ENCODE measurements at regions not wholly inside any gene's neighbourhood (a gene's known extent, or its start where the extent isn't known, plus 50 kb on each side); places are given as distances from the start of the nearest gene placed in this dataset.

DNA sequence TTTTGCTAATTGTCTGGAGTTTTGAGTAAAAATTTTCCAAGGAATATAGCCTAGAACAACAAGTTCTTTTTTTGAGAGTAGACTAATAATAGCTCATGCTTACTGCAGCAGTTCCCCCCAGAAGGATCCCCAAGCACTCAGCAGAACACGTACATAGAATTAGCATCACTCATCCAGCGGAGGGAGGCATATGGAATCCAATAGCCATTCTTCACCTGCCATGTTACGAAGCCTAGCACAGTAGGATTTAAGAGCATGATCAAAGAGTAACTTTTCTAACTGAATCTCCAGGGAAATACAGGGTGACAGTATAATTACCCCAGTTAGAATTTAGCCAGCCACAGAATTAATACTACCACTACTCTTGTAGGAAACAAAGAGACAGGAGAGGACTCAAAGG is 511.7 kb upstream of the NOX3 start:
- DNase-seq, result no peak

DNA sequence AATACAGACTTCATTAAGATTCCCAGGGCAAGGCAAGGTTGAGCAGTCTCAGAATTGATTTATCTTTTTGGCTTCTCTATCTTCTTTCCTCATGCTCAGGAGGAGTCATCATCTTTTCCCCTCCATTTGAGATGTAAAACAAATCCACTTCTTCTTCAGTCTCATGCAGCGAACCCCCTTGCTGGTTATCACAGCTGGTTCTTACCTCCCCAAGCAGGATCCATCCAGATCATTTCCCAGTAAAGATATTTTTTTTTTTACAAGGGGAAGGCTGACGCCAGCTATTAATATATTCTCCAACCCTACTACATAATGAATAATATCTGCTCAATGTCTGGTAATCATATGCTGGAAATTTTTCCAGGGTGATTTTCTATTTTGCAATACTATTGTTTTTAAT is 508.9 kb upstream of the NOX3 start:
- DNase-seq, result no peak

GRCh38 chr6:155962276-155962675 is 506.6 kb upstream of the NOX3 start:
- no peak for DNase-seq

DNA sequence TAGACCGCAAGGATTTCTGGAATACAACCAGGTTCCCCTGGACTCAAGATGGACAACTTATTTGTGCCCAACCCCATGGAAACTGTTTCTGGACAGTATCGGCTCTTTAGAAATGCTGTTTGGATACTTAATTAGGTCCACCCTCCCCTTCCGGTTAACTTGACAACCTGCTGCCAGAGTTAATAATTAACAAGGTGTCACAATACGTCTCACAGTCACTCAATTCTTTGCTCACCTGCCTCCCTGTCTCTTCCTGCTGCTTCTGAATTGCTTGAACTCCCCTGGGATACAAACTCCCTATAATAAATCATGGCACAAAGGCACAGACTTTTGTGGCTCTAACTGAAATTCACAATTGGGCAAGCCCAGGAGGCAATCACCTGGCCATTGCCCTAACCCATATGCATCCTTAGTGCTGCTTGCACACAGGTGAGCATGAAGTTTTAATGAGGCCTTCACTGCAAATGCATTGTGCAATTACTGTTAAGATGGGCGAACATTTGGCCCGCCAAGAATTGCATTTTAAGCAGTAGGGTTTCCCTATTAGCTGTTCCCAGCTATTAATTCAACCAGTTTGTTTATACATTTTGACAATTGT is 504.4 kb upstream of the NOX3 start:
- DNase-seq, result no peak

DNA sequence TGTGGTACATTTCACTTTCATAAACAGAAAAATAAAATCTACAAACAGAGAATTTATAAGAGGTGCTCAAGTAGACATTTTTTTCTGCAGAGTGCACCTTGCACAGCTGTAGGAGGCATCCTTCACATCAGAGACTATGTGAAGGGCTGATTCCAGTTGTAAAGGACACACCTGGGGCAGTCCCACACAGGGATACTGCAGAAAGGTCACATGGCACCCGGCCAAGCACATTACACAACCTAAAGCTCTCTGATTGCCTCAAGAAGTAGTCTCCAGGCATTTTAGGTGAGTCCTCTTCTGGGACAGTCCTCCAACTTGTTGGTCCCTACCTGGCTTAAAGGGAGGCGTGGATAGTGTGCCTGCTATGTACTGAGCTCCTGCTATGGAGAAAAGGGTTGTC is 502.9 kb upstream of the NOX3 start:
- DNase-seq, result no peak

GRCh38 chr6:155955038-155955437 is 499.4 kb upstream of the NOX3 start:
- no peak for DNase-seq

GRCh38 chr6:155954149-155954548 is 498.5 kb upstream of the NOX3 start:
- no peak for DNase-seq

- no peak for DNase-seq
Observed at GRCh38 chr6:155949256-155949655, 493.6 kb upstream of the NOX3 start.

DNA sequence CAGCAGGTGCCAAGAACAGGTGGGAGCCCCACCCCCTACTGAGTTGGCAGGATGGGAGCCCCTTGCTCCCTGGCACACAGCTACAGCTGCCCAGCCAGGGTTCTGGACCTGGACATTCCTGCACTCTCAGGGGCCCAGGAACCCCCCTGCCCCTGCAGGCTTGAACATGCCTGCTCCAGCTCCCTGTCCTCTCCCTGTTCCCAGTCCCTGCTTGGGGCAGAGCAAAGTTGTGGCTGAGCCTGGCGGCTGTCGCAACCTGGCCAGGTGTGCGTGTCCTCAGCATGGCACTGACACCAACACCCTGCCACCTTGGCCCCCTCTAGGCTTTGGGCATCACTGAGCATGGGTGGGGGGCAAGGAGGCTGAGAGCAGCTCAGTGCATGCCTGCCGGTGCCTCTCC is 491.2 kb upstream of the NOX3 start:
- DNase-seq, result no peak

DNA sequence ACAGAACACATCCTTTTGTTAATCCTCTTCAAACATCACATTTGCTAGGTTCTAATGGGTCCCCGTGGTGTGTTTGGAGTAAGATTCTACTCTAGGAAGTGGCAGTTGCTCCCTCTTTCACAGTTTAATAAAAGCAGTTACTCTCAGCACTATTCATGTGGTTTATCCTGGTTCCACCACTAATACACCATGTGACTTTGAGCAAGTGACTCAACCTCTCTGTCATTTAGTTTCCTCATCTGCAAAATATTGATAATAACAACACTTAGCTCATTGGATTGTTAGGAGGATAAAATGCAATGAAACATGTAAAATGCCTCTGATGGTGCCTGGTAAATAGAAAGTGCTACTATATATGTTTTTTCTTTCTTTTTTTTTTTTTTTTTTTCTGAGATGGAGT is 488.0 kb upstream of the NOX3 start:
- DNase-seq, result no peak

DNA sequence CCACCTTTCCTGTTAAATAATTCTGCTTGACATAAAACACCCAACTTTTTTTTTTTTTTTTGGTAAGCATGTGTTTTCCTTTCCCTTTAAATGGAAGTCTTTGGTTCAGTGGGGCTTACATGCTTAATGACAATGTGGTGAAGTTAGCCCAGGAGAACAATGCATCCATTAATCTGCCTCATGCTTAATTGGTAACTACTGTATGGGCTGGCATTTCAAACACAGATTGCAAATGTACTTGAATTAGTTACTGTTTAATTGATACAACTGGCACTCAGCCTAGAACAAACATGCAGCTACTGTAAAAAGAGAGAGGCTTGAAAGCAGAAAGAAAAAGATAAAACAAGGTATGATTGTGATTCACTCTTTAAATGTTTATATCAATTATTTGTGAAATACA is 483.6 kb upstream of the NOX3 start:
- no peak for DNase-seq

DNA sequence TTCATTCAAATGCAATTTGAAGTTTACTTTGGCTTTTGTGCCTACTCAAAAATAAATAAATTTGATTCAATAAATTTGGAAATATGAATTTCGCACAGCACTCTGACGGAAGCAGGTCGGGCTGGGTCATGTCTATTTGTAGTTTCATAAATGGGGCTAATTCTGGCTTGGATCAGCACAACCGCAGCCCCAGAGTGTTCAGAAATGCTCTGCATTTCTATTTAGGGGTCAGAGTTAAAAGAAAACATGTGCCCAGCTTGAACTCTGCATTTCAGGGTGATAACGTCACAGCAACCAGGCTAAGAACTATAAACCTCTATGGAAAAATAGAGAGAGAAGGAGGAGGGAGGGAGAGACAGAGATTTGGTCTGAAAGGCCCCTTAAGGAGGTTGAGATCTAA is 480.9 kb upstream of the NOX3 start:
- no peak for DNase-seq

DNA sequence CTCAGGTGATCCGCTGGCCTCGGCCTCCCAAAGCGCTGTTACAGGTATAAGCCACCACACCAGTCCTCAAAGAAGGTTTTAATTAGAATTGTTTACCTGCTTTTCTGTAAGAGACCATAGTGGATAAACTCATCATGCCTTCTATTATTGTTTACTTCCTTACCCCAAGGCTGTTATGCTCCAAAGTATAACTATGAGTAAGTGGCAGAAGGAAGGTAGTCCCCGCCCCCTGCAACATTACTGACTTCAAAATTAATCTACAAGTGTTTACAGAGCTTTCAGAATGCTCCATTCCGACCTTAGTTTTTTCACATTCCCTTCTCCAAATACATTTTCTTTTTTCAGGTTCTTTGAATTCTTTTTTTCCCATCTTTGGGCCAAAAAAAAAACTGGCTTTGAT is 480.5 kb upstream of the NOX3 start:
- no peak for DNase-seq

DNA sequence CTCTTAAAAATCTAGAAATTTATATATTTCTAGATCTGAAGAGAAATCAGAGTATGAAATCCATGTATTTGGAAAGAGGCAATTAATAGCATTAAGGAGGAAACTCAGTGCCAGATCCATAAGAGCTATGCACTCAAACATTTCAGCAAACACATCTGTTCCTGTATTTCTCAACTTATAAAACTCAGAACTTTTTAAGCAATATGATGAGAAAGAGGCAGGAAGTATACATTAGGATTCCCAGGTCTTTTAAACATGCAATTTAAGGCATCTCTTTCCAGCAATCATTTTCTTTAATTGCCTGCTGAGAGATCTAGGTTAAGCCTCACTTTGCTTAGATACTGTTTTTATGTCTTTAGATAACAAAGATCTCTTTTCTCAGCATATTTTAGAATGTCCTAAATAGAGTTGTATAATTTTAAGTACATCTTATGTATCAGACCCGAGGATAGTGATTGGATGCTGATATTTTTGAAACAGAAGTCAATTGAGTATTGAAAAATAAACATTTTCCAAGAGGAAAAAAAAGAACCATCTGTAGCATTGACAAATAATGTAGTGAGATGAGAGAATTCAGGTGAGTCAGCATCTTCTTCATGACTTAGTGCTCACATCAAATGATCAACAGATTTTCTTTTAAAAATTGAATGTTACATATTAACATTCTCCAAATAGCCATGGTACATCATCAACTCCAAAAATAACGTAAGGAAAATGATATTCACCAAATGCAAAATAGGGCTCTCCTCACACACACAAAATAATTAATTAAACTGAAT is 461.4 kb upstream of the NOX3 start:
- no peak for DNase-seq

DNA sequence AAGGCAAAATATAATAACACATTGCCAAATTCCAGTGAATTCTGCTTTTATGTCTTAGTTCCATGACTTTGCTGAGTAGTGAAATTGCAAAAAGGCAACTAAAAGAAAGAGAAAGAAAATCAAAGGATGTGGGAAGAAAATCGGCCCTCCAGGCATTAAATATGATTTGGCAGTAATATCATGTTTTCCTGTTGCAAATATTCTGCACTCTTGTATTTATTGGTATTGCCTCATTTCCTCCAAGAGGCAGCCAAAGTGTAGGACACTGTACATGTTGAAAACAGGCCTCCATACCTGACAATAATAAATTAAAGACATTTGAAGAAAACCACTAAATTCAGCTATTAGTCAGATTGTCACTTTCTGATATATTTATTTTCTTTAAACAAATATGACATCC is 460.0 kb upstream of the NOX3 start:
- no peak for DNase-seq

DNA sequence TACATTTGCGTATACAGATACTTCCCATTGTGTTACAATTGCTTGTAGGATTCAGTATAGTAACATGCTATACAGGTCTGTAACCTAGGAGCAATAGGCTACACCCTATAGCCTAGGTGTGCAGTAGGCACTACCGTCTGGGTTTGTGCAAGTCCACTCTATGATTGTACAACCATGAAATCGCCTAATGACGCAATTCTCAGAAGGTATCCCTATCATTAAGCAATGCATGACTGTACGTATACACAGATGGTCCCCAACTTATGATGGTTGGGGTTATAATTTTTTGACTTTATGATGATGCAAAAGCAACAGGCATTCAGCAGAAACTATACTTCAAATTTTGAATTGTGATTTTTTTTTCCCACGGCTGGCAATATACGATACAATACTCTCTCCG is 458.2 kb upstream of the NOX3 start:
- DNase-seq, result no peak

- DNase-seq, result no peak
Observed at GRCh38 chr6:155909710-155910109, 454.1 kb upstream of the NOX3 start.

- DNase-seq, result no peak
Observed at GRCh38 chr6:155895641-155896040, 440.0 kb upstream of the NOX3 start.

- no peak for DNase-seq
Observed at GRCh38 chr6:155894758-155895157, 439.1 kb upstream of the NOX3 start.

GRCh38 chr6:155894262-155894661 is 438.6 kb upstream of the NOX3 start:
- DNase-seq, result no peak

GRCh38 chr6:155890409-155890808 is 434.8 kb upstream of the NOX3 start:
- no peak for DNase-seq

DNA sequence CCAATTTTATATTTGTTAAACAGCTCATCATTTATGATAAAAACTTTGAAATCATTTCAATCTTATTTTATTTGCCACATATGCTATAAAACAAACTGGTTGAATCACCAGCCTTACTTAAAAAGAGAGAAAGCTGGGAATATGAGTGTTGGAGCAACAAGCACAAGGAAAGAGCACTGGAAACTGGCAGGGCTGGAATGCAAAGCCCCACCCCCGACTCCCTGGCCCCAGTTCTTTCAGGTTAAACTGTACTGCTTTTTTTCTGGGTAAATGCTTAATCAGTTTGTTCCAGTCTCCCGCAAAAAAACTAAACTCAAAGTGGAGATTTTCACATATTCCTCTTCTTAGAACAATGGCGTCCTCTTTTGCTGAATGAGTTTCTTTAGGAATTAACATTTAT is 433.8 kb upstream of the NOX3 start:
- DNase-seq, result no peak

DNA sequence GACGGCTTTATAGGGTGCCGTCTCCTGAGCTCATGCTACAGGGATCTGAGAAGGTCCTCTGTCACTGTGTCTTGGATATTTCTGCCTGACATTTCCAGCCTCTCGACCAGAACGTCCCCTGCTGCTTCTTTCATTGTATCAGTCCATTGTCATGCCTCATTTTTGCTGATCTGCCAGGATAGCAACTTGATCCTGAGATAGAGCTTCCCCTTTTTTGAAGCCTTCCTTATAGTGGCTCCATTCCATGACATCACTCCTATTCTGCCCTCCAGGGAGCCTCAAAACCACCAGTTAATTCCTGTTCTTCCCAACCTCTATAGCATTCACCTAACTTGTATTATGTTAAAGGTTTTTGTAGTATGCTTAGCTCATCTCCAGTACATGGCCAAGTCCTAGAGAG is 431.8 kb upstream of the NOX3 start:
- DNase-seq, result no peak

DNA sequence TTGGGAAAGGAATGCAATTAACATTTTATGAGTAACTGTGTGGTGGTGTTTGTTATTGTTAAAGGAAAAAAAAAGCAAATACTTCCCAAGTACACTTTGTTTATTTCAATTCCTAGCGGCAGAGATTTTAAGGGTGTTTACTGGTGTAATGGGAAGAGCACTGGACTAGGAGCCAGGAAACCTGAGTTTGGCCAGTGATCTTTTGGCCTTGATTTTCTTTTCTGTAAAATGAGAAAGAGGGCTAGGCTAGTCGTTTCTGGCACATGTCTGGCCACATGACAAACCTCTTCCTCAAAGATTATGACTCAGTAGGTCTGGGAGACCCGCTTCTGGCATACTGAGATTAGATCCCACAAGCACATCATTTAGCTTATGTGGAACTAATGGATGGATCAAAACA is 428.1 kb upstream of the NOX3 start:
- DNase-seq, result no peak

DNA sequence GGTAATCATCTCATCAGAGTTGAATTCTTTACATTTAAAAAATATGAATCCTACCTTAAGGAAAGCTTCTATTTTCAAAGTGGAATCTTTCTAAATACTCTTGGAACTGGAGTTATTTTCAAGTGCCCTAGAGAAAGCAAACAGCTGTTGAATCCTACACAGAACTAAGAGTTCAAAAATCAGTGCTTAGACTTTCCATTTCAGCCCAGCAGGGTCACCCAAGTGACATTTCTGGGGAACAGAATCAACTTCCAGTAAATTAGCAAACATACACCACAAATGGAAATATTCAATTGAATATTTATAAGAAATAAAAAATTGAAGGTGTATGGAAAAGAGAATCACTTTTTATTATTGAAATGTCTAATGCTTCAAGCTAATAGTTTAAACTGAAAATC is 427.7 kb upstream of the NOX3 start:
- no peak for DNase-seq

Data from CD4-positive, alpha-beta T cell treated with Interleukin-17A for 1 hour (primary cell).